Activated naive CD4-positive, alpha-beta T cell treated with anti-CD3 and anti-CD28 coated beads, Interleukin-2, amount 50 U/mL, for 24 hours (primary cell): ENCODE measurements at regions not wholly inside any gene's neighbourhood (a gene's known extent, or its start where the extent isn't known, plus 50 kb on each side); places are given as distances from the start of the nearest gene placed in this dataset.

Source experiments
- H3K27ac Mint-ChIP-seq: one replicate; pipeline ENCODE4 v1.8.0; 2021; ENCODE audit warnings: mild to moderate bottlenecking, mixed read lengths
- H3K27me3 Mint-ChIP-seq: one replicate; pipeline ENCODE4 v1.8.0; 2021; ENCODE audit warnings: mixed read lengths
- H3K36me3 Mint-ChIP-seq: one replicate; pipeline ENCODE4 v1.8.0; 2021; ENCODE audit warnings: mixed read lengths
- H3K4me1 Mint-ChIP-seq: one replicate; pipeline ENCODE4 v1.8.0; 2021; ENCODE audit warnings: mixed read lengths
- H3K4me3 Mint-ChIP-seq: one replicate; pipeline ENCODE4 v1.8.0; 2021; ENCODE audit warnings: mild to moderate bottlenecking, mixed read lengths
- H3K9me3 Mint-ChIP-seq: one replicate; pipeline ENCODE4 v1.8.0; 2021; ENCODE audit warnings: mixed read lengths

GRCh38 chr19:31173991-31174390 is 175.2 kb downstream of the TSHZ3 start:
- peaks cover 9% of the 10 kb centered on the region for H3K27me3 Mint-ChIP-seq

GRCh38 chr19:31171936-31172335 is 177.3 kb downstream of the TSHZ3 start:
- peaks cover 10% of the 10 kb centered on the region for H3K27me3 Mint-ChIP-seq
- H3K4me3 Mint-ChIP-seq, result no peak overlapping the region
- H3K9me3 Mint-ChIP-seq, result no peaks in the 10 kb centered on the region
- H3K4me1 Mint-ChIP-seq, result peaks cover 9% of the 10 kb centered on the region
- no peaks in the 10 kb centered on the region for H3K36me3 Mint-ChIP-seq
- H3K27ac Mint-ChIP-seq, result no peak overlapping the region

More at GRCh38 chr19:31173991-31174390, 175.2 kb downstream of the TSHZ3 start:
- no peaks in the 10 kb centered on the region for H3K4me1 Mint-ChIP-seq
- no peak overlapping the region for H3K4me3 Mint-ChIP-seq
- no peaks in the 10 kb centered on the region for H3K36me3 Mint-ChIP-seq
- no peak overlapping the region for H3K27ac Mint-ChIP-seq
- H3K9me3 Mint-ChIP-seq, result no peaks in the 10 kb centered on the region

GRCh38 chr19:31170046-31170445 is 179.2 kb downstream of the TSHZ3 start:
- Mint-ChIP-seq H3K9me3 (no peaks in the 10 kb centered on the region), H3K4me3 (no peak overlapping the region), H3K4me1 (peaks cover 9% of the 10 kb centered on the region), H3K36me3 (no peaks in the 10 kb centered on the region), H3K27me3 (peaks cover 8% of the 10 kb centered on the region), H3K27ac (no peak overlapping the region)

- H3K4me3 Mint-ChIP-seq, result no peak overlapping the region
- H3K36me3 Mint-ChIP-seq, result no peaks in the 10 kb centered on the region
- peaks cover 9% of the 10 kb centered on the region for H3K4me1 Mint-ChIP-seq
- H3K27me3 Mint-ChIP-seq, result peaks cover 14% of the 10 kb centered on the region
- no peaks in the 10 kb centered on the region for H3K9me3 Mint-ChIP-seq
- no peak overlapping the region for H3K27ac Mint-ChIP-seq
Observed at GRCh38 chr19:31168106-31168625, 181.1 kb downstream of the TSHZ3 start.

GRCh38 chr19:31167690-31168089 is 181.5 kb downstream of the TSHZ3 start:
- Mint-ChIP-seq H3K4me1 (peaks cover 9% of the 10 kb centered on the region), H3K4me3 (no peak overlapping the region), H3K9me3 (no peaks in the 10 kb centered on the region), H3K27ac (no peak overlapping the region), H3K36me3 (no peaks in the 10 kb centered on the region), H3K27me3 (peaks cover 14% of the 10 kb centered on the region)

GRCh38 chr19:31166206-31166605 is 183.0 kb downstream of the TSHZ3 start:
- Mint-ChIP-seq H3K4me1 (peaks cover 9% of the 10 kb centered on the region), H3K4me3 (no peak overlapping the region), H3K27ac (no peak overlapping the region), H3K9me3 (no peaks in the 10 kb centered on the region), H3K36me3 (no peaks in the 10 kb centered on the region), H3K27me3 (peaks cover 15% of the 10 kb centered on the region)

- no peaks in the 10 kb centered on the region for H3K36me3 Mint-ChIP-seq
- H3K27me3 Mint-ChIP-seq, result peaks cover 15% of the 10 kb centered on the region
- H3K27ac Mint-ChIP-seq, result no peak overlapping the region
Observed at GRCh38 chr19:31164791-31165251, 184.4 kb downstream of the TSHZ3 start.

GRCh38 chr19:31160336-31160926 is 188.8 kb downstream of the TSHZ3 start:
- no peaks in the 10 kb centered on the region for H3K36me3 Mint-ChIP-seq
- peaks cover 9% of the 10 kb centered on the region for H3K27me3 Mint-ChIP-seq
- H3K4me1 Mint-ChIP-seq, result no peaks in the 10 kb centered on the region
- H3K27ac Mint-ChIP-seq, result no peak overlapping the region
- no peaks in the 10 kb centered on the region for H3K9me3 Mint-ChIP-seq
- no peak overlapping the region for H3K4me3 Mint-ChIP-seq

More at GRCh38 chr19:31164791-31165251, 184.4 kb downstream of the TSHZ3 start:
- H3K9me3 Mint-ChIP-seq, result no peaks in the 10 kb centered on the region
- H3K4me1 Mint-ChIP-seq, result peaks cover 9% of the 10 kb centered on the region
- H3K4me3 Mint-ChIP-seq, result no peak overlapping the region

GRCh38 chr19:31154021-31154420 is 195.2 kb downstream of the TSHZ3 start:
- Mint-ChIP-seq H3K27me3 (no peaks in the 10 kb centered on the region), H3K36me3 (no peaks in the 10 kb centered on the region), H3K4me3 (no peak overlapping the region), H3K4me1 (no peaks in the 10 kb centered on the region), H3K27ac (no peak overlapping the region), H3K9me3 (no peaks in the 10 kb centered on the region)

- Mint-ChIP-seq H3K36me3 (no peaks in the 10 kb centered on the region), H3K4me3 (no peak overlapping the region), H3K4me1 (no peaks in the 10 kb centered on the region), H3K27me3 (no peaks in the 10 kb centered on the region), H3K9me3 (no peaks in the 10 kb centered on the region), H3K27ac (no peak overlapping the region)
Observed at GRCh38 chr19:31152906-31153305, 196.3 kb downstream of the TSHZ3 start.

GRCh38 chr19:31149441-31149941 is 199.7 kb downstream of the TSHZ3 start:
- Mint-ChIP-seq H3K4me1 (no peaks in the 10 kb centered on the region), H3K27ac (no peak overlapping the region), H3K4me3 (no peak overlapping the region), H3K36me3 (no peaks in the 10 kb centered on the region), H3K9me3 (no peaks in the 10 kb centered on the region), H3K27me3 (no peaks in the 10 kb centered on the region)

GRCh38 chr19:31148671-31149070 is 200.6 kb downstream of the TSHZ3 start:
- Mint-ChIP-seq H3K9me3 (no peaks in the 10 kb centered on the region), H3K4me3 (no peak overlapping the region), H3K4me1 (no peaks in the 10 kb centered on the region), H3K36me3 (no peaks in the 10 kb centered on the region), H3K27me3 (no peaks in the 10 kb centered on the region), H3K27ac (no peak overlapping the region)

GRCh38 chr19:31147234-31147633 is 202.0 kb downstream of the TSHZ3 start:
- no peaks in the 10 kb centered on the region for H3K9me3 Mint-ChIP-seq
- no peaks in the 10 kb centered on the region for H3K27me3 Mint-ChIP-seq
- H3K36me3 Mint-ChIP-seq, result no peaks in the 10 kb centered on the region
- no peak overlapping the region for H3K4me3 Mint-ChIP-seq
- no peaks in the 10 kb centered on the region for H3K4me1 Mint-ChIP-seq
- H3K27ac Mint-ChIP-seq, result no peak overlapping the region

- H3K4me3 Mint-ChIP-seq, result no peak overlapping the region
- no peak overlapping the region for H3K27ac Mint-ChIP-seq
- no peaks in the 10 kb centered on the region for H3K9me3 Mint-ChIP-seq
- H3K4me1 Mint-ChIP-seq, result no peaks in the 10 kb centered on the region
- H3K27me3 Mint-ChIP-seq, result no peaks in the 10 kb centered on the region
- no peaks in the 10 kb centered on the region for H3K36me3 Mint-ChIP-seq
Observed at GRCh38 chr19:31146546-31147183, 202.6 kb downstream of the TSHZ3 start.

- Mint-ChIP-seq H3K36me3 (no peaks in the 10 kb centered on the region), H3K27ac (no peak overlapping the region), H3K27me3 (no peaks in the 10 kb centered on the region), H3K4me3 (no peak overlapping the region), H3K4me1 (no peaks in the 10 kb centered on the region), H3K9me3 (no peaks in the 10 kb centered on the region)
Observed at GRCh38 chr19:31146015-31146414, 203.2 kb downstream of the TSHZ3 start.

GRCh38 chr19:31145007-31145406 is 204.2 kb downstream of the TSHZ3 start:
- Mint-ChIP-seq H3K36me3 (no peaks in the 10 kb centered on the region), H3K27me3 (no peaks in the 10 kb centered on the region), H3K4me3 (no peak overlapping the region), H3K27ac (no peak overlapping the region), H3K9me3 (no peaks in the 10 kb centered on the region), H3K4me1 (no peaks in the 10 kb centered on the region)
